MG63 (cell line): ENCODE measurements at regions not wholly inside any gene's neighbourhood (a gene's known extent, or its start where the extent isn't known, plus 50 kb on each side); places are given as distances from the start of the nearest gene placed in this dataset.

ENCODE experiments used
- DNase-seq: peaks from one replicate; pipeline ENCODE4 v3.0.0-alpha.2; 2020
- H3K27me3 ChIP-seq: fragments of 250-450 bp; sonication (Bioruptor Pico); 2 replicates; pipeline ENCODE4 v1.5.1; 2020; ENCODE audit warnings: mild to moderate bottlenecking, moderate library complexity
- H3K36me3 ChIP-seq: fragments of 250-450 bp; sonication (Bioruptor Pico); 2 replicates; pipeline ENCODE4 v1.5.1; 2020; ENCODE audit warnings: mild to moderate bottlenecking, moderate library complexity
- H3K4me3 ChIP-seq: fragments of 250-450 bp; sonication (Bioruptor Pico); 2 replicates; pipeline ENCODE4 v1.5.1; 2020; ENCODE audit warnings: mild to moderate bottlenecking, moderate library complexity
- H3K9me3 ChIP-seq: fragments of 250-450 bp; sonication (Bioruptor Pico); 2 replicates; pipeline ENCODE4 v1.5.1; 2020; ENCODE audit warnings: mild to moderate bottlenecking, moderate library complexity

DNA sequence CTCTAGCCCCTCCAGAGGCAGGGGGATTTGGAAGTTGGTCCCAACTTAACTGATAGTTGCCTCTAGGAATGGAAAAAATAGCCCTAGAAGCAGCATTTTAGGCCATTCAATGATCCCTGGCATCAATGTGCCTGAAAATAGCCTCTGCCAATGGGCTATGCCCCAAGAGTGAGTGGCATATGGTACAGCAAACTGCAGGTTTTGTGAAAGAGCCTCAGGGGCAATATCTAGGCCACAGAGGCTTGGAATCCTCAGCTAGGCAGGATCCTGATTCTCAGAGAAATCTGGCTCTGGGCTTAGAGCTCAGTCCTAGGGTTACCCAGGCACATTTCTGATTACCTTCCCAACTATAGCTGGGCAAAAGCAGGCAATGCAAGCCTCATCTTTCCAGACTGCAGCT, 104.4 kb upstream of the MOCS1 start:
- Histone ChIP-seq H3K4me3 (no peak overlapping the region), H3K9me3 (no peaks in the 10 kb centered on the region), H3K36me3 (no peaks in the 10 kb centered on the region), H3K27me3 (no peaks in the 10 kb centered on the region)
- no peak for DNase-seq

DNA sequence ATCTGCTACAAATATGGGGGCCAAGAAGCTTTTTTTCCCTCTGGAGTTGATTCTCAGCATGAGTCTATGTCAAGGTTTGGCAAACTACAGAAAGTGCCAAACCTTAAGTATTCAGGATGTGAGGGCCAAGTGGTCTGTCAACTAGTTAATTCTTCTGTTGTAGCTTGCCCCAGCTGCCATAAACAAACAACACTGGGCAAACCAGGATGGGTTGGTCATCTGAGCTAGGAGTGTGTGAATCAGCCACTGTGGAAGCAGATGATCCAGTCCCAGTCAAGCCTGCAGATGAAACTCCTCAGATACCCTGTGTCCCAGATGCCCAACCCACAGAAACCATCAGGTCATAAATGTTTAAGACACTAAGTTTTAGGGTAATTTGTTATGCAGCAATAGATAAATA, 103.0 kb upstream of the MOCS1 start:
- DNase-seq, result no peak
- H3K36me3 ChIP-seq, result no peaks in the 10 kb centered on the region

DNA sequence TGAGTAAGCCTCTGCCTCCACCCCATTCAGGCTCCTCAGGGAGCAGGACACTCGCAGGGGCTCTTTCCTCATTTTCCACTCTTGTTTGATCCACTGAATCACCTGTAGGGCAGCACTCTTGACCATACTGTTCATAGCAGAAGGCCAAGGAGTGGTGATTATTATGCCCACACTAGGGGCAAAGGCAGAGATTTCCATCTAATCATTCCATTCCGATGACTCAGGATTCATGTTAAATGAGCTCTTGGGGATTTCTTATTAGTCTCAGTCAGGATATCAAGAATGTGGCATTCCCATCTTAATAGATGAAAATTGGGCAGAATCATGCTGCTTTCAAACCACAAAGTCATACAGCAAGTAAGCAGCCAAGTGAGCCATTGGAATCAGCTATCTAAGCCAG, 101.9 kb upstream of the MOCS1 start:
- Histone ChIP-seq H3K36me3 (no peaks in the 10 kb centered on the region), H3K4me3 (no peak overlapping the region), H3K27me3 (no peaks in the 10 kb centered on the region), H3K9me3 (no peaks in the 10 kb centered on the region)
- no peak for DNase-seq

More for the DNA sequence above, 103.0 kb upstream of the MOCS1 start:
- Histone ChIP-seq H3K9me3 (no peaks in the 10 kb centered on the region), H3K27me3 (no peaks in the 10 kb centered on the region), H3K4me3 (no peak overlapping the region)

DNA sequence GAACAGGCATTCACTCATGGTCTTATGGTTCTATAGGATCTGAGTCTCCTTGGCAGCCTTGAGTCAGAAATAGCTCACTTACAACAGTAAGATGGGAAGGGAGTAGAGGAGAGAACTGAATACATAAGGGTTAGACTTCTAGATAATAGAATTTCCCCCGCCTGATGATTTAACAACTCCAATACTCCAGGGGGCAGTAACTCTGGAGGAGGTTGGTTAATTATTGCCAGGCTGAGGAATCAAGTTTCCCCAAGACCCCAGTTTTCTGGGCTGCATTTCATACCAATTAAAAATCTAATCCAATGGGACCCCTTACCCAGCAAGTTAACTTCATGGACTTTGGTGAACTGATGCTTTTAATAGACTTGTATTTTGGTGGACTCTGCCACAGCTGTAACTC, 94.2 kb upstream of the MOCS1 start:
- no peak for DNase-seq
- Histone ChIP-seq H3K4me3 (no peak overlapping the region), H3K36me3 (no peaks in the 10 kb centered on the region), H3K27me3 (no peaks in the 10 kb centered on the region), H3K9me3 (no peaks in the 10 kb centered on the region)

DNA sequence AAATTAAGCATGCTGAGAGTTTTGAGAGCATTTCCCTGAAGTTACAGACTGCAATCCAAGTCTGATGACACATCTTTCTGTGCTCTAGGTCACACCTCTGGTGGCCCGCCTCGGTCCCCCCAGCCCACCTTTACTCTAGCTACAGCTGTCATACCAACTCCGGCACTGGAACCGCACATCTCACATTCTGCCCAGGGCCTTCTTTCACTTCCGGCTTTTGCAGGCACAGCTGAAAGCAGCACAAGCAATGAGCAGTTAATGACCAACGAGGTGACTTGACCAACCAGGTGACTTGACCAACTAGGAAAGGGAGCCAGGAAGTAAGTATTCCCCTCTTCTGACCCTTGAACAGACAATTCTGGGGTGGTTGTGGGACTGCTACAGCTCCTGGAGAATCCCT, 88.6 kb upstream of the MOCS1 start:
- Histone ChIP-seq H3K9me3 (no peaks in the 10 kb centered on the region), H3K4me3 (no peak overlapping the region), H3K27me3 (no peaks in the 10 kb centered on the region), H3K36me3 (no peaks in the 10 kb centered on the region)
- no peak for DNase-seq

DNA sequence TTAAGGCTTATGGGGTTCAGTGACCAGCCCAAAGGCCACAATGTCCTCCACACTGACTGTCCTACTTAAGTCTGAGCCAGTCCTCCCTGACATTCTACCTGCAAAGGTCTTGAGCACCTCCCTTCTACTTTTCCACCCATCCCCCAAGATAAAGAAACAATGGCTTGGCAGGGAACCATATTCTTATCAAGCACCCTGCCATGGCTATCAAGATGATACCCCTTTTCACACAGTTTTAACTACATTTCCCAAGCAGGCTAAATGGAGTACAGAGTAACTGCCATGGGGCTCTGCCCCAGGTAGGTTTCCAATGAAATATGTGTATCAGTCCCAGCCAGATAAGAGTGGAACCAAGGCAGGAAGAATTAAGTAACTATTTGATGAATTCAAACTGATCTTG, 85.9 kb upstream of the MOCS1 start:
- Histone ChIP-seq H3K27me3 (no peaks in the 10 kb centered on the region), H3K4me3 (no peak overlapping the region), H3K9me3 (no peaks in the 10 kb centered on the region), H3K36me3 (no peaks in the 10 kb centered on the region)
- no peak for DNase-seq

DNA sequence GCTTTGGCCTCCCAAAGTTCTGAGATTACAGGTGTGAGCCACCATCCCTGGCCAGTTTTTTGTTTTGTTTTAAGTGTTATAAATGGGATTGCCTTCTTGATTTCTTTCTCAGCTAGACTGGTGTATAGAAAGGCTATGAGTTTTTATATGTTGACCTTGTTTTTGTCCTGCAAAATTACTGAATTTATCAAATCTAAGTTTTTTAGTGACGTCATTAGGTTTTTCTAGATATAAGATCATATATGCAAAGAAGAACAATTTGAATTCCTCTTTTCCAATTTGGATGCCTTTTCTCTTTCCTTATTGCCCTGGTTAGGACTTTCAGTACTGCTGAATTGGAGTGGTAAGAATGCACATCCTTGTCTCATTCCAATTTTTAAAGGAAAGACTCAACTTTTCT, 81.3 kb upstream of the MOCS1 start:
- H3K9me3 ChIP-seq, result no peaks in the 10 kb centered on the region
- DNase-seq, result no peak
- no peaks in the 10 kb centered on the region for H3K27me3 ChIP-seq
- H3K4me3 ChIP-seq, result no peak overlapping the region
- H3K36me3 ChIP-seq, result no peaks in the 10 kb centered on the region

DNA sequence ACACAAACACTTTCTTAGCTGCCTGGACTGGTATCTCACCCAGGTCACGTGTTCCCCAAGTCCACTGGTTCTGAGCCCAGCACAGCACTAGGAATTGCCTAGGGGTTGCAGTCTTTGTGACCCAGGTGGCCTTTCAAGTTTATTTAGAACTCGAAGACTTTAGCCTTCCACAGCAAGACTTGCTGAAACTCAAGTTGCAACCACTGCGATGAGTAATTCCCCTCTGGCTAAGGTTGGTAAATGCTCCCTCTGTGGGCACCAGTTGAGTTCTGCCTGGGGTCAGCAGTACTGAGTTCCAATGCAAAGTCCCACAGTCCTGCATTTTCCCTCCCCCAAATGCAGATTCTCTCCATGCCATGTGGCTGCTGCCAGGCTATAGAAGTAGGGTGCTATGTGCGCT, 77.6 kb upstream of the MOCS1 start:
- H3K9me3 ChIP-seq, result no peaks in the 10 kb centered on the region
- DNase-seq, result no peak
- no peaks in the 10 kb centered on the region for H3K36me3 ChIP-seq
- no peak overlapping the region for H3K4me3 ChIP-seq
- no peaks in the 10 kb centered on the region for H3K27me3 ChIP-seq

DNA sequence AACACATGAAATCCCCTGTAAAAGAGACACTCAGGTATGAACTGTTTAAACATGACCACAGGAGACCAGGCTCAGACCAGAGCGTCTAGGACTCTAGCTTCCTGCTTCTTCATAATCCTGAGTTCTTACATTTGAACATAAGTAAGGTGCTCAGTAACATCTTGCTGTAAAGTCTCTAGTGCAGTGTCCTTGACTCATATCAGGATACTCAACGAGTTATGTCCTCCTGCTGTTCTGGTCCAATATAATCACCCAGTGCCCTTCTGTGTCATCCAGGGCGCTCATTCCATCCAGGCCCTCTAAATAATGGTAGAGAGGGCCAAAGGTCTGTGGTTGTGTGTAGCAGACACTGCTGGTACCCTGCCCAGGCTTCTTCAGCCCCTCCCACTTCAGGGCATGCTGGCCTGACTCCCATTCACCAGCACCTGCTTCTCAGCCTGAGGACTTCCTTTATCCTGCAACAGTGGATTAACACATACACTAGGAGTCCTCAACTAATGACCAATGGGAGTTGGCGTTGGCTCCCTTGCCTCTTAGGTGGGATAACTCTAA, 66.8 kb upstream of the MOCS1 start:
- H3K36me3 ChIP-seq, result no peaks in the 10 kb centered on the region
- H3K4me3 ChIP-seq, result no peak overlapping the region
- no peaks in the 10 kb centered on the region for H3K9me3 ChIP-seq
- DNase-seq, result no peak
- no peaks in the 10 kb centered on the region for H3K27me3 ChIP-seq

DNA sequence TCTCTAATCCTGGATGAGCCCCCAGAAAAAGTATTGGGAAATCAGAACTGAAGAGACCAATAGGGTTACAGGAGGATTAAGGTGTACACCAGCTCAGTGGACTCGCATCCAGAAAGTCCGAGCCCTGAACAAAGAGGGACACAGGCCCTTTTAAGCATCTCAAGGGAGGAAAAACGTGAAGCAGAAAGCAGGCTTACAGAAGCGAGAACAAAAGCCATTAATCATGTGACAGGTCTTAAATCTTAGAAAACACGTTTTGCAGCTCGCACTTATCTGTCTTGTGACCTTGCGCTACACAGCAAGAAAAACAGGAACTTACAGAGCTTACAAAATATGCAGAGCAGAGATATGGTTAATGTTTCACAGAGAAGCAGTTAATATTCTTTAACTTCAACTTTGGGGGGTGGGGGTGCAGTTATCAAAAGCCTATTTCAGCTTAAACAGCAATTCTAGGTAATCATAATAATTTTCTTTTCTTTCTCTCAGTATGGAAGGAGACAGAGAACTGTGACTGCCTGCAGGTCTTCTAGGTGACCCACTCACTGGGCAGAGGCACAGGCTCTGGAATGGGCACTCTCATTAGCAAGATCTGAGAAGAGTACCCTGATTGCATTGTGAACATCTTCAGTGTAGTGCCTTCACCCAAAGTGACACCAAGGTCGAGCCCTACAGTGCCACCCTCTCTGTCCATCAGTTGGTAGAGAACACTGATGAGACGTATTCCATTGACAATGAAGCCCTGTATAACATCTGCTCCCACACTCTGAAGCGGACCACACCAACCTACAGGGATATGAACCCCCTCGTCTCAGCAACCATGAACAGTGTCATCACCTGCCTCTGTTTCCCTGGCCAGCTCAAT, 65.0 kb upstream of the MOCS1 start:
- no peak for DNase-seq
- Histone ChIP-seq H3K9me3 (no peaks in the 10 kb centered on the region), H3K4me3 (no peak overlapping the region), H3K27me3 (no peaks in the 10 kb centered on the region), H3K36me3 (no peaks in the 10 kb centered on the region)

DNA sequence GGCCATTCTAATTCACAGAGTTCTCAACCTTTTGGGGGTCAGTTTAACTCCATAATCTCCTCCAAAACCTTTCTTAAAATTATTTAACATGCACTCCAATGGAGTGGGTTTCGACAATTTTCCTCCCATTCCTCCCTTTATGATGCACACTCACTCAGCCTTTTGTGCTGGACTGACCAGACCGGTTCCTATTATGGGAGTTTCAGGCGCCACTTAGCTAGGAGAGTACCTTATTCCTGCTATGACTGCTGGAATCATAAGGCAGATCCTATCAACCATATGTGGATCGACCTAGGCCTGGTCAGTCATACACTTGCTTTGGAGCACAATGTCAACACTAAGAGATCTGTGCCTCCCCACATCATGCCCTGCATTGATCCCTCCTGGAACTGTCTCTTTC, 63.9 kb upstream of the MOCS1 start:
- Histone ChIP-seq H3K4me3 (no peak overlapping the region), H3K9me3 (no peaks in the 10 kb centered on the region), H3K36me3 (no peaks in the 10 kb centered on the region), H3K27me3 (no peaks in the 10 kb centered on the region)
- DNase-seq, result no peak

DNA sequence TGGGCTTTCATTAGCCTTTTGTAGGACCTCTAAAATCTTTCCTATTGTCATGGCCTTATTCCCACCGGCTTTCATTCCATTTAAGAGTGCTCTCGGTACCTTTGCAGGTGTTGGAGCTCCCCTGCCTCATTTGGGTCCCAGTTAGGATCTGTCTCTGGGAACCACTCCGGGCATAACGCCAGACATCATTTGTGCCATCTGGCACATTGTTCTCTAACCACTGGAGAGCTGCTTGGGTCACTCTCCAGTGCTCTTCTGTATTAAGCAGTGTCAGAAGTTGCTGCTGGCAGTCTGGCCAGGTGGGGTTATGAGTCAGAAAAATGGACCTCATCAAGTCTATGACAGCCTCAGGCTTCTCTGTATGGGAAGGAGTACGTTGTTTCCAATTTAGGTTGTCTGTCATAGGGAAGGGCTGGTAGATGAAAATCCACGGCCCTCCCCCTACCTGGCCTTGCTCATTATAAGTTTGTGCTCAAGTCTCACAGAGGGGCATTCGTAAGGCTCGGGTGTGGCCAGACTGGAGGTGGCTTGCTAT, 62.9 kb upstream of the MOCS1 start:
- Histone ChIP-seq H3K4me3 (no peak overlapping the region), H3K9me3 (no peaks in the 10 kb centered on the region; the same call in 1 of the 2 replicates), H3K27me3 (no peaks in the 10 kb centered on the region), H3K36me3 (no peaks in the 10 kb centered on the region)
- no peak for DNase-seq

DNA sequence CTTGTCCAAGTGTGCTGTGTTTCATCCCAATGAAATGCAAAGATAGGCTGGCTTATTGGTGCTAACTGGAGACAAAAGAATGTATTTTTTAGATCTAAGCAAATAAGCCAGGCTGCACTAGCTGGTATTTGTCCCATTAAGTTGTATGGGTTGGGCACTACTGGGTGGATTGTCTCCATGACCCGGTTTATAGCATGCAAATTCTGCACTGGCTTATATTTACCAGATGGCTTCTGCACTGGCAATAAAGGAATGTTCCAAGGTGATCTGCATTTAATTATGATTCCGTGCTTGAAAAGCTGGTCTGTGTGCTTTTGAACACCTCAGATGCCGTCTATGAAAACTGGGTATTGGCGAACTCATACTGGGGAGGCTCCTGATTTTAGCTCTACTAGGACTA, 61.4 kb upstream of the MOCS1 start:
- Histone ChIP-seq H3K36me3 (no peaks in the 10 kb centered on the region), H3K4me3 (no peak overlapping the region), H3K27me3 (no peaks in the 10 kb centered on the region), H3K9me3 (no peaks in the 10 kb centered on the region; the same call in 1 of the 2 replicates)
- no peak for DNase-seq

DNA sequence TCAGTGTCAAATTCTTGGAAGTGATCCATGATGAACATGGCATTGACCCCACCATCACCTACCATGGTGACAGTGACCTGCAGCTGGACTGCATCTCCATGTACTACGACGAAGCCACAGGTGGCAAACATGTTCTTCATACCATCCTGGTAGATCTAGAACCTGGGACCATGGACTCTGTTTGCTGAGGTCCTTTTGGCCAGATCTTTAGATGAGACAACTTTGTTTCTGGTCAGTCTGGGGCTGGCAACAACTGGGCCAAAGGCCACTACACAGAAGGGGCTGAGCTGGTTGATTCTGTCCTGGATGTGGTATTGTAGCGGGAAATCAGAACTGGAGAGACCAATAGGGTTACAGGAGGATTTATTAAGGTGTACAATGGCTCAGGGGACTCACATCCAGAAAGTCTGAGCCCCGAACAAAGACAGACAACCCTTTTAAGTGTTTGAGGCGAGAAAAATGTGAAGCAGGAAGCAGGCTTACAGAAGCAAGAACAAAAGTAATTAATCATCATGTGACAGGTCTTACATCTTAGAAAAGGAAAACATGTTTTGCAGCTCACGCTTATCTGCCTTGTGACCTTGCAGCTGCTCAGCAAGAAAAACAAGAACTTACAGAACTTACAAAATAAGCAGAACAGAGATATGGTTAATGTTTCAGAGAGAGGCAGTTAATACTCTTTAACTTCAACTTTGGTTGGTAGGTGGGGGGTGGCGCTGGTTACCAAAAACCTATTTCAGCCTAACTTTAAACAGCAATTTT, 58.8 kb upstream of the MOCS1 start:
- no peak overlapping the region for H3K4me3 ChIP-seq
- H3K9me3 ChIP-seq, result no peaks in the 10 kb centered on the region; the same call in 1 of the 2 replicates
- H3K27me3 ChIP-seq, result no peaks in the 10 kb centered on the region
- DNase-seq, result no peak
- H3K36me3 ChIP-seq, result no peaks in the 10 kb centered on the region
